Stomach (tissue), 4 donors: ENCODE measurements at regions not wholly inside any gene's neighbourhood (a gene's known extent, or its start where the extent isn't known, plus 50 kb on each side); places are given as distances from the start of the nearest gene placed in this dataset.

Source experiments
- EP300 ChIP-seq: sonication (generic); formaldehyde crosslinking; IDR thresholded peaks from one replicate; pipeline ENCODE4 v1.6.1; 2017; ENCODE audit warnings: antibody characterized with exemption
- POLR2A ChIP-seq, 4 donors: fragments of 450-650 bp; IDR thresholded peaks; one replicate each; pipeline ENCODE4 v1.6.1; 2016; ENCODE audit warnings: antibody characterized with exemption in 4 of 4, control low read depth in 2 of 4, mild to moderate bottlenecking in 1 of 4, moderate library complexity in 1 of 4
- TF ChIP-seq, protein P1 (sequence below), 7 experiments: fragments of 450-650 bp in 4 of 7; fragments of 200-600 bp in 3 of 7; sonication (generic) in 3 of 7; IDR thresholded peaks; one replicate each; pipeline ENCODE4 v1.5.1; 2016 to 2019; ENCODE audit warnings: antibody characterized with exemption in 7 of 7, control low read depth in 2 of 7, mild to moderate bottlenecking in 1 of 7

DNA sequence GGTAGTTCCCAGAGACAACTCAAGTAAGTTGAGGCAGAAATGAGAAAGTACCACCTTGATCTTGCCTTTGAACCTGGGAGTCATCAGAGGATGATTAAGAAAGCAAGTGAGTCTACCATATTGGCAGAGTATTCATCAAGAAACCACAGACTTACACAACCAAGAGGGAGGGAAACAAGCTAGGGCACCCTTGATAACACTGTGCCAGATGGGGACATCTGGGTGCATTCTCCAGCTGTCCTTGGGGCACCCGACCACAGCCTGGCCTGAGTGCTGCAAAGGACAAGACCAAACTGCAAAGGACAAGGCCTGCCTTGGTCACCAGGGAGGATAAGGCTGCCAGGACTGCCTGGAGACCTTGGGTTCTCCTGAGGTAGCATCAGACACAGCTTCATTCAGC lies 553.6 kb downstream of the EPHB1 start:
- TF ChIP-seq, protein P1, sequence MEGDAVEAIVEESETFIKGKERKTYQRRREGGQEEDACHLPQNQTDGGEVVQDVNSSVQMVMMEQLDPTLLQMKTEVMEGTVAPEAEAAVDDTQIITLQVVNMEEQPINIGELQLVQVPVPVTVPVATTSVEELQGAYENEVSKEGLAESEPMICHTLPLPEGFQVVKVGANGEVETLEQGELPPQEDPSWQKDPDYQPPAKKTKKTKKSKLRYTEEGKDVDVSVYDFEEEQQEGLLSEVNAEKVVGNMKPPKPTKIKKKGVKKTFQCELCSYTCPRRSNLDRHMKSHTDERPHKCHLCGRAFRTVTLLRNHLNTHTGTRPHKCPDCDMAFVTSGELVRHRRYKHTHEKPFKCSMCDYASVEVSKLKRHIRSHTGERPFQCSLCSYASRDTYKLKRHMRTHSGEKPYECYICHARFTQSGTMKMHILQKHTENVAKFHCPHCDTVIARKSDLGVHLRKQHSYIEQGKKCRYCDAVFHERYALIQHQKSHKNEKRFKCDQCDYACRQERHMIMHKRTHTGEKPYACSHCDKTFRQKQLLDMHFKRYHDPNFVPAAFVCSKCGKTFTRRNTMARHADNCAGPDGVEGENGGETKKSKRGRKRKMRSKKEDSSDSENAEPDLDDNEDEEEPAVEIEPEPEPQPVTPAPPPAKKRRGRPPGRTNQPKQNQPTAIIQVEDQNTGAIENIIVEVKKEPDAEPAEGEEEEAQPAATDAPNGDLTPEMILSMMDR (IDR thresholded peaks at IDR 0.05), result no peak
- TF ChIP-seq POLR2A (IDR thresholded peaks at IDR 0.05), result no peak
- TF ChIP-seq EP300, result no peak
